Urothelium cell line (cell line): ENCODE measurements at regions not wholly inside any gene's neighbourhood (a gene's known extent, or its start where the extent isn't known, plus 50 kb on each side); places are given as distances from the start of the nearest gene placed in this dataset.

Experiments
- DNase-seq: peaks from one replicate; pipeline ENCODE4 v3.0.0; 2011; ENCODE audit warnings: low spot score, mixed read lengths
- FAIRE-seq: peaks from 2 replicates; lab custom pipeline; 2011; peaks lifted over from hg19 to GRCh38; lab: Jason Lieb, UNC

DNA sequence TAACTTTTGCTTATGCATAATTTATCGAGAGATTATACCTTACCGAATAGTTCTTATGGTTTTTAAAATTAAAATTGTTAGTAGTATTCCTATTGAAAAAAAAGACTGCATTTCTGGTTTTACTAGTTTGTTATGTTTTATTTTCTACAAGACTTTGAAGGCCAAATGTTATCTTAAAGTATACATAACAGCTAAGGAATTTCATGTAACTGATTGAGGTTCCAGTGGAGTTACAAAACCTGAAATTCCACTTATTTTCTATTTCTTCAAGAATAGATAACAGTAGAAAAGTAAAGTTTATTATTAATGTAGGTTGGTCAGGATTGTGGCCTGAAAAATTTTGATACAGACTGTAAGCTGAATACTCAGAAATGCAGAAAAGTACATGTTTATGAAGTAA, 1216.0 kb upstream of the PCDH20 start:
- DNase-seq (no peak), FAIRE-seq (no peak)

DNA sequence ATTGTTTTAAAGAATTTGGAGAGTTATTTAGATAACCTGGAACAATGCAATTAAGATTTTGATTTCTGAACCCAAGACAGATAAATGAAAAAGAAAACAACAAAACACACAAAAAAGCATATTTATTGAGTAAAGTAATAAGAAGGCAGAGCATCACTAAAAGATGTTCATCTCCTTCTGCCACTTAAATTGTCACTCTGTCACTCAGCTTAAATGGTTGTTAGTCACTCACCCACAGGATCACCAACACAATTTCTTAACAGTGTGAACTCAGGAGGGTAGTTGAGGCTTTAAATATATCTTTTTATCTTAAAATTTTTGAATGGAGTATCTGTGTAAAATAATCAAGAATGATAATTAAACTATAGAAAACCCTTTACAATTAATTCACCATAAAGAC, 1215.5 kb upstream of the PCDH20 start:
- DNase-seq, result no peak
- no peak for FAIRE-seq

DNA sequence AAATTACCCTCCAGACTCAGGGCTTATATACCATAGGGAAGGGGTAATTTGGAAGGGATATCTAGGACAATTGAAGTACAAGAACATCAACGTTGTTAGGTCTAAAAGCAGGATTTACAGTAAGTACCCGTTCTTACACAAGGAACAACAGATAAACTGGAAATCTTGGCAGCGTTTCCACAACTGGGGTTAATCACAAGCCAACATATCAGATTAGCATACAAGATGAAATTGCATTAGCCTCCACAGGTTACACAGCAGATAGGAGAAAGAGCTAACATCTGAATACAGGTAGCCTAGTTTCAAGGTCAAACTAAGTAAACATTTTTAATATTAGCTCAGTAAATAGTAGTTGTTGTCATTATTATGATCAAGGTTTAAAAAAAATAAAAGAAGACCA, 1214.0 kb upstream of the PCDH20 start:
- no peak for DNase-seq
- no peak for FAIRE-seq

DNA sequence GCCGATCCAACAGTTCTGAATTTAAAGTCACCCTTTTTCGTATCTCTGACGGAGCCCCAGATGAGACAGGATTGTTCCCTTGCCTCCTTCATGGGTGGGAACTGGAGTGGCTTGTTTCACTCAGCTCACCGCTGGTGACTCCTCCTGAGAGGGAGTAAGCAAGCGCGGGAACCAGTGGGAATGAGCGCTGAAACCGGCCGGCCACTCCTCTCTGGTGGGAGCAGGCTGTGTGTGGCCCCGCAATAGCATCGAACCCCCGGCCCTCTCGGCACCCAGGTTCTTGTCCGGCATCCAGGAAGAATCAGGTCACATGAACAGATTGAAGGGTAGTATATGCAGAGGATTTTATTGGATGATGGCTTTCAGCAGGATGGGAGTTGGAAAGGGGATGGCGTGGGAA, 1211.6 kb upstream of the PCDH20 start:
- FAIRE-seq (no peak), DNase-seq (no peak)

DNA sequence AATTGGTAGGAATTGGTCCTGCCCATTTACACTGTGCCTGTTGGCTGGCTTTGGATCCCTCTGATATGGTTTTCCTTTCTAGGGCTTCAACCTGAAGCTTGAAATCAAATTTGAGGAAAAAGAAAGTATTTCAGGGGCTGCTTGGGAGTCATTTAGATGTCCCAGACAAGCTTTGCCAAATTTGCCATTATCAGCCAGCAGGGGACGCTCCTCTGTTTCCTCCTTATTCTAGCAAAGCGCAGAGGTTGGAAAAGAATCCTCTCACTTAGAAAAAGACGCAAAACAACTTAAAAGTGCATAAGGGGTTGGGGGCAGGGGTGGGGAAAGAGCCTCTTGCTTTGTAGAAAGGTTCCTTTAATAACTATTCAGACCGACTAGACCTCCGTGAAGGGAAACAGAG, 1211.1 kb upstream of the PCDH20 start:
- no peak for FAIRE-seq
- no peak for DNase-seq

DNA sequence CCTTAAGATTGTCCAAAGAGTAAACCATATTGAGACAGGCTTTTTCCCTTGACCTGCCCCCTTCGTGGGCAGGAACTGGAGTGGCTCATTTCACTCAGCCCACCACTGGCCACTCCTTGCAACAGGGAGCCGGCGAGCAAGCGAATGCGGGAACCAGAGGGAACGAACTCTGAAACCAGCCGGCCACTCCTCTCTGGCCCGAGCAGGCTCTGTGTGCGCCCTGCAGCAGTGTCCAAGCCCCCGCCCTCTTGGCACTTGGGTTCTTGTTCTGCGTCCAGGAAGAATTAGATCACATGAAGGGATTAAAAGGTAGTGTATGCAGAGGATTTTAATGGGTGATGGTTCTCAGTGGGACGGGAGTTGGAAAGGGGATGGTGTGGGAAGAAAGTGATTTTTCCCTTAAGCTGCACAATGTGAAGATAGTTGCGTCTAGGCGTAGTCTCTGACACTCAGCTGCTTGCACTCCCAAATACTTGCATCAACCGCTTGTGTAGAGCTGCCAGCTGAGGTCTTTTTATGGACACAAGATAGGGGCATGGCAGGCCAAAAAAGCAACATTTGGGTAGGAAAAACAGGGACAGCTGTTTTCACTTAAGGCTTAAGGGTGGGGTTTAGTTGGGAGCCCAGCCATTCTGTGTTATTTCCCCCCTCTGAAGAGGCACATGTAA, 1209.7 kb upstream of the PCDH20 start:
- FAIRE-seq (no peak), DNase-seq (no peak)

DNA sequence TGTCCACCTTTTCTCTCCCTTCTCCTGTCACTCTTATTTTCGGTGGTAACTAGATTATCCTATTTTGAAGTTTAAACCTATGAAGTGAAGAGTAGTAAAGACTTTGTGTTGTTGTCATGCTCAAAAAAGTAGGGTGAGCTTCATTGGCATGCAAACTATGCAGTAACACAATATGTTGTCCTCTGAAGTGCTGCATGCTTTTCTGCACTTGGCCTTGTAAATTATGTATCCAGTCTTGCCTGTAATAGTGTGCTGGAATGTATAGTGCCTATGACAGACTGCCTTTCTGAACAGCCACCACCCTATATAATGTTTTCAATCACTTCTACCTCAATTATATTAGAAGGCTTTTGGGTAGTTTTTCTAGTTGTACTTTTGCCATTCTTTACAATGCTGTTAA, 1198.2 kb upstream of the PCDH20 start:
- DNase-seq, result no peak
- FAIRE-seq, result no peak

DNA sequence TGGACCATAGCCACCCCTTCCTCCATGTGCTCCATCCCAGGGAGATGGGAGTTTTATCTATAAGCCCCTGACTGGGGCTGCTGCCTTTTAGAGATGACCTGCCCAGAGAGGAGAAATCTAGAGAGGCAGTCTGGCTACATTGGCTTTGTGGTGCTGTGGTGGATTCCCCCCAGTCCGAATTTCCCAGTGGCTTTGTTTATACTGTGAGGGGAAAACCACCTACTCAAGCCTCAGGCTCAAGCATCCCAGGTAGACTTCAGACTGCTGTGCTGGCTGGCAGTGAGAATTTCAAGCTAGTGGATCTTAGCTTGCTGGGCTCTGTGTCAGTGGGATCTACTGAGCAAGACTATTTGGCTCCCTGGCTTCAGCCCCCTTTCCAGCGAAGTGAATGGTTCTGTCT, 1195.7 kb upstream of the PCDH20 start:
- FAIRE-seq, result no peak
- DNase-seq, result no peak

DNA sequence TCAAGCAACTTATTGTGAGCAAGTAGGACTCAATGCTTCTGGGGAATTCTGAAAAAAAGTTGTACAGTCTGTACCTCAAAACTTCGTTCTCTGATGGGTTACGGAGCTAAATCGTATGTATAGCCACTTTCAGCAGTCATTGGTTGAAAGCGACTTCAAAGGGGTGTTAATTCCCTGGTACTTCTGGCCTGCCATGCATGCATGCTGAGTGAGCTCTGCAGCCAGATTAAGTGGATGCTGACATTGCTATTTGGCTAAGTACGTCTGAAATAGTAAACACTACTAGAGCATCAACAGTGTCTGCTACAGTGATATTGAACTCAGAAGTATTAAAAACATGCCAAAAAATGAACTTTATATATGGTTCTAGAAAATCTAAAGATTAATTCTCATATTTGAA, 1183.1 kb upstream of the PCDH20 start:
- DNase-seq (no peak), FAIRE-seq (no peak)

DNA sequence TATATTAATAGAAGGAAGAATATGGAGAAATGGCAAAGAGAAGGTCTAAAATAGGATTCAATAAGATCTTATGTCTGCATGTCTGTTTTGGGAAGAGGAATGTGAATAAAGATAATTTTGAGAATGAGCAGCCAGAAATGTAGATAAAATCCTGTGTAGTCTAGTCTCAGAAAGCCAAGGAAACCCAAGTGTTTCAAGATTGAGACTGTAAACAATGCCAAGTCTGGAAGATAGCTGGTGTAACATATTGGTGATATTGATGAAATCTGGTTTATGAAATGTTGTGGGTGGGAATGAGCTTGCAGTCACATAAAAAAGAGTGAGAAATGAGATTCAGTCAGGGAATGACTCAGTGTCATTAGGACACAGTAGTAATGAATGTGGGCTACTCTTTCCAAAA, 1180.3 kb upstream of the PCDH20 start:
- FAIRE-seq (no peak), DNase-seq (no peak)

DNA sequence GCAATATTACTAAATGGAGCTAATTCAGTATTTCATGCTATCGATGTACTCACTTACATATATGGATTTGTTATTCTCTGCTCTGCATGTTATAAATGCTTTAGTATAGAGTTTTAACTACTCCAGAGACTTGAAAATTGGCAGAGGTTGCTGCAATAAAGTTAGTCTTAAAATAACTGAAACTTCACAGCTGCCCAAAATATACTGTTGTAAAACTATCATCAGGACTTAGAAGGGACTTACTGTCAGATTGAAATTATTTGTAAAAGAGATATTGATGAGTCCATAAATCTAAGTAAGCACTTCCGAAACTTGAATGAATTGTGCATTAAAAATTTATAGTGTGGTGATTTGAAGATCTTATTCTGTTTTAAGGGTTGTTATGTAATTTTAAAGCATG, 1178.2 kb upstream of the PCDH20 start:
- DNase-seq (no peak), FAIRE-seq (no peak)

DNA sequence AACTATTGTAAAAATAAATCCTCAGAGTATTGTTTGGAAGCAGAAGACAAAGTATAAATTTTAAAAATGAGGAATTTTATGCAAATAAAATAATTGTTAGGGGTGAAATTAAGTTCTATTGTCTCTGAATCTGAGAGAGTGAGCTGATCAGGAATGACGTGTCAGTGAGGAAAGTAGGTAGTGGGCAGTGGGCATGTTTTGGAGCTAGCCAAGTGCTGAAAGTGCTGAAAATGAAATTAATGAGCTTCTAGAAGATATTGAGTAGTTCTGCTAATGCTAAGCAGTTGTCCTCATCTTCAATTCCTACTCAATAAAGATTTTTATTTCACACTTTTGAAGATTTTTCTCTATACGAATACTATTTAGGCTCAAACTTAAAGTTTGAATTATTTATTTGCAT, 1167.8 kb upstream of the PCDH20 start:
- DNase-seq (no peak), FAIRE-seq (no peak)

DNA sequence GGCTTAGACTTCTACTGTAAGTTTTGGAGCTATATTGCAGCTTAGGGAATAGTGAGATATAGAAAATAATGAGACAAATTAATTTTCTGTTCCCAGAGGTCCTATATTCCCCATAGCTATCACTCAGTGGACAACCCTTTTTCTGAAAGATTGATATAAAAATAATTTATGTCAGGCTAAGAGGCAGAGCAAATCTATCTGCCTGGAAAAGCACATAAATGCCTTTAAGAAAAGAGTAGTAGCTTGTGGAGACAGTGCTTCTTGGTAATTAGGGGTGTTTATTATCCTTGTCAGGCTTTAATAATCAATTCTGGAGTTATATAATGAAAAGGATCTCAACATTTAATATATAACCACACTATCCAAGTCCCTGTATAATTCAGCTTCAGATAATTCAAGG, 1162.8 kb upstream of the PCDH20 start:
- DNase-seq (no peak), FAIRE-seq (no peak)

DNA sequence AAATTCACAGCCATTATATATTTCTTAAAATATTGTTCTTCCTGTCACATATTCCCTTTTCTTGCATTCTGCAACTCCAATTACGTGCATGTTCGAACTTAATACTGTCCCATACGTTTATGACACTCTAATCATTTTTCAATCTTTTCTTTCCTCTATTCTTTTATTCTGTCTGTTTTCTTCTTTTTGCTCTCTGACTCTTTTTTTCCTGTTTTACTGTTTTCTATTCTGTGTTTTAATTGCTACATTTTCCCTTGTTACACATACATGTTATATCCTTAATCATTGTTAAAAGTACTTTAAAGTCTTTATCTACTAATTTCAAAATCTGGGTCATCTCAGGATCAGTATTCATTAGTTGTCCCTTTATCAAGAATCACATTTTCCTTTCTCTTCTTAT, 1149.1 kb upstream of the PCDH20 start:
- DNase-seq, result no peak
- FAIRE-seq, result no peak

DNA sequence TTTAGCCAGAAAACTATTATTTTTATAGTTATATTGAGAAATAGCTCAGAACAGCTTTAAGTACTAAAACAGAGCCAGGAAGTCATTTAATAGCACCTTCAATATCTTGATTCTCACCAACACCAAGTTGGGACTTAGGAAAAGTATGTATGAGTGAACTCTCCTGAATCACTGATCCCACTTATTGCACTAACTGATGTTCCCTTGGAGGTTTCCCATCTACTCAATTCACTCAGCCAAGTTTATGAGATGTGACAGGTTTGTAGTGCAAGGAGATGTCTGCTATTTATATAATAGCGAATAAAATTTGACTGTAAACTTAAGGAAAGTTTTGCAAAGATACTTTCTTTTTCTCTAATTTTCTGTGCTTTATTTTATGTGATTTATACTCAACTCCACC, 1147.6 kb upstream of the PCDH20 start:
- FAIRE-seq, result no peak
- no peak for DNase-seq

DNA sequence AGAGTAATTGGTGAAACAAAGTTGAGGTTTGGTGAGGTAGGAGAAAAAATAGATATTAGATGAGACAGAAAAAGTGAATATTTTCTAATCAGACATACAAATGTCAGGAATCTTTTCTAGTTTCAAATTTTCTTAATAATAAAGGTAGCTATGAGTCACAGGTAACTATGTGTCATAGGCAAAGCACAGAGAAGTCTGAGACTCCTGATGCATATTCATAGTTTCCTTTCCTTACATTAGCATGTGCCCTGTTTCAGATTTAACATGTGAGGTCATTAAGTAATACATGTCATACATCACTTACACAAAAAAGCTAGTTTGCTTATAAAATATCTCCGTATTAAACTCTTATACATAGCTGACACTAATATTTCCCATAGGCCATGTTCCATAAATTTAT, 1141.3 kb upstream of the PCDH20 start:
- FAIRE-seq (no peak), DNase-seq (no peak)

DNA sequence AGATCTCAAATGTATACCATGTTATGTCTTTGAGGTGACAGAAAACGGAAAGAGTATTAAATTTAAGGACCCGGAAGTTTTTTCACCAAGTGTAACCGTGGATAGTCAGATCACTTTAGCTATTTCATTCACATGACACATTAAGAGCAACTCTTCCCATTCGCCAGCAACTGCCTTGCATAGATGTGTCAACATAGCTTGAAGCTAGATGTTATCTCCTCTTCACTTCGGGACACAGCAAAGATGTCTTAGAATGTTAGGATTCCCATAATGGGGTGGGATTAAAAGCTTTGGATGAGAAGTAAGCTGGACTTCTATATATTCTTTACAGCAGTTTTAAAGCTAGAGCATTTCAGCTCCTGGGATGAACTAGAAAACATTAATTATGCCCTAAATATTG, 1135.9 kb upstream of the PCDH20 start:
- FAIRE-seq (no peak), DNase-seq (no peak)

DNA sequence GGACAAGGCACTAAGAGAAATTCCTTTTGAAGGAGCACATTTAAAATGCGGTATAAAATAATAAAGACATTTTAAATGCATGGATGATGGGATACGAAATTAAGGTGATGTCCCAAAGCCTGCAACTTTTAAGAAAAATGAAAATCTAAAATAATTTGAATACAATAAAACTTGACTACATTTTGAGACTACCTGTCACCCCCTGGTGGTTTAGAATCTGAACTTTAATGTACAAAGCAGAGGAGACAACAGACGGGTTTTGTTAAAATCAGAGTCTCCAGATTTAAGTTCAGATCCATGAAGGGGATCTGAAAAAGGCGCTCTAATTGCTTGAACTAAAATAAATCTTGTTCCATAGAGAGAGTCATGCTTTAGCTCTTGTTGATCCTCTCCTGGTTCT, 1129.3 kb upstream of the PCDH20 start:
- no peak for FAIRE-seq
- DNase-seq, result no peak

DNA sequence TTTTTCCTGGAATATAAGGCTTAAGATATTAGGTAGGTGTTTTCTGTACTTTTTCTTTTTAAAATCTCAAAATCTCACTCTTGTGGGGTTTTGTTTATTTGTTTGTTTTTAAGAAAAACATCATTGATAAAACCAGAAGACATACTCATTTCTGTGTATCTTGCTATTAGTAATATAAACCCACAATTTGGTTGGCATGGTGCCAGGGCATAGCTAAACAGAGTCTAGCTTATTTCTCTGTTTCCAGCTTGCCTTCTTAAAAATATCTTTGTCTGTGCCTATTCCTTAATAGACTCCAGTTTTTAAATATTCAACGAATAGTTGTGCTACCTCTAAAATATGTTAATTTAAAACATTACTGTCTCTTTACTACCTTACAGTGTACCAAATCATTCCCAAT, 1121.9 kb upstream of the PCDH20 start:
- no peak for FAIRE-seq

DNA sequence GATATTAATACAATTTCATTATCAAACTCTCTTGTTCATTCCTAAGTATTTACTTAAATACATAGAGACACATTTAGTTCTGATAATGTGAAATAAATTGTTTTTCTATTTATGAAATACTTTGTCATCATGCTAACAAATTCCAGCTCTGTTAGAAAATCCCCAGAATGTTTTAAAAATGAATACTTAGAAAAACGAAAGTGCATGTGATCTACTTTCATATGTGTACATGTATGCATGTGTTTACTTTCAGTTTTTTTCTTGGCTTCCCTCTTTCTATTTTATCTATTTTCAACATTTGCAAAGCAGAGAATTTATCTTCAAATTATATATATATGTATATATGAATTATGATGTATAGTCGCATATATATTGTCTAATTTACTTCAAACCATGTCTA, 1110.0 kb upstream of the PCDH20 start:
- DNase-seq, result no peak
- FAIRE-seq, result no peak

More for the DNA sequence above, 1121.9 kb upstream of the PCDH20 start:
- DNase-seq, result no peak

DNA sequence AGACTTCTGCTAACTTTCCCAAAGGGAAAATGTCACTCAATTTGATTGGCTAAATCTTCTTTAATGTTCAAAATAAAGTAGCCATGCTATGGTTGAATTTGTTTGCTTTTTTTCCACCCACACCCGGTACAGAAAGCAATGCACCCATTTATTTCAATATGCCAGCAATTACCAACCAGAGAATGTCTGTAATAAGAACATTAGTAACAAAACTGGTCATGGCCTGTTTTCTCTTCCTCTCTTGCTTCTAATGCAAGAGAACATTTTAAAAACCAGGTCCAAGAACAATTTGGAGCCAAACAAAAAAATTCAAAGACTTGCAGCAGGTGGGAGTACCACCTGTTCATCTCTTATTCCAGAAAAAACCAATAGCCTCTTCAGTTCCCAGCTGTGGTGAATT, 1108.8 kb upstream of the PCDH20 start:
- FAIRE-seq (no peak), DNase-seq (no peak)

DNA sequence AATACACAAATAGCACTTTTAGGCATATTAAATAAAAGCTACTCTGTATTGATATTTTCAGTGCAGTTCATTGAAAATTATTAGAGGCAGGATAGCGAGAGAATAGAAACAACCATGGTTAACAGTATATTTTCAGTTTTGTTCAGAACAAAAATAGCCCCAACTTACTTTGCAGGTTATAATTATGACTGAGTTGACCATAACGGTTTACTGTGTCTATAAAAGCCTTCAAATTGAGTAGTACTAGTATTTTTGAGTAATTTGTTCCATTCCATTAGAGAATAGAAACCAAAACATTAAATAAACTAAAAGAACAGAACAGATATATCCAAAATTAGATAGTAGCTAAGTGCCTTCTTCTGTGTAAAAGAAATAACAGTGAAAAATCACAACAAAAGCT, 1108.4 kb upstream of the PCDH20 start:
- no peak for DNase-seq
- no peak for FAIRE-seq
